ENCODE measurements at regions not wholly inside any gene's neighbourhood (a gene's known extent, or its start where the extent isn't known, plus 50 kb on each side); places are given as distances from the start of the nearest gene placed in this dataset.

GRCh38 chr15:70510433-70510832, 252.9 kb downstream of the UACA start:
- no peak for DNase-seq
- Histone ChIP-seq H3K4me3 (no peak overlapping the region), H3K27ac (no peak overlapping the region), H3K9me3 (no peaks in the 10 kb centered on the region), H3K36me3 (no peaks in the 10 kb centered on the region), H3K27me3 (no peaks in the 10 kb centered on the region), H3K4me1 (no peaks in the 10 kb centered on the region)
- WGBS (ENCODE audit: insufficient coverage, low coverage, low lambda C conversion rate, missing lambda C conversion rate): 78% methylated on average over 2 of the region's 2 CpGs
- ATAC-seq: no peak
- intact Hi-C loops (cut with DNase I): no loop called here
- TF ChIP-seq POLR2A (IDR thresholded peaks at IDR 0.05) (no peak), CTCF (IDR thresholded peaks at IDR 0.05) (no peak)

- Histone ChIP-seq H3K4me1 (no peaks in the 10 kb centered on the region), H3K36me3 (no peaks in the 10 kb centered on the region), H3K27me3 (no peaks in the 10 kb centered on the region), H3K9me3 (no peaks in the 10 kb centered on the region), H3K27ac (no peak overlapping the region), H3K4me3 (no peak overlapping the region)
- no peak for TF ChIP-seq CTCF (IDR thresholded peaks at IDR 0.05)
- no peak for TF ChIP-seq POLR2A (IDR thresholded peaks at IDR 0.05)
- intact Hi-C loops (cut with DNase I): no loop called here
- no peak for DNase-seq
- no peak for ATAC-seq
- WGBS (ENCODE audit: insufficient coverage, low coverage, low lambda C conversion rate, missing lambda C conversion rate): no CpG with 5 or more reads among the region's 4 CpGs
Observed at GRCh38 chr15:70509731-70510143, 253.6 kb downstream of the UACA start.

DNA sequence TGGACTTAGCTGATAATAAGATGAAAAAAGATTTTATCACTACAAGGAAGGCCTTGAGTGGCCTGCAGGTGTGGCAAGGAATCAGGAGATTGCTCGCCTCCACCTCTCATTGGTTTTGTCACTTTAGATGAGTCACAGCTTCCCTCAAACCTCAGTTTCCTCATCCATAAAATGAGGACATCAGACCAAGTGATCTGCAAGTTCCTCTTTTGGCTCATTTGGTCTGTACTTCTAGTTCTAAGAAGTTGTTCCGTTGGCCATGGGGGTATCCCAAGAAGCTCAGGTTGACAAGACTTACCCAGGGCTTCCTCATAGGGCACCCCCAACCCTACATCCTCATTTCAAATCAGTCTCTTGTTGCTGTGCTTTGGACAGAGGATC, 254.1 kb downstream of the UACA start:
- Histone ChIP-seq H3K4me1 (no peaks in the 10 kb centered on the region), H3K36me3 (no peaks in the 10 kb centered on the region), H3K27ac (no peak overlapping the region), H3K27me3 (no peaks in the 10 kb centered on the region), H3K4me3 (no peak overlapping the region), H3K9me3 (no peaks in the 10 kb centered on the region)
- DNase-seq (no peak), ATAC-seq (peak in 3 of 4 donors; percentile 9 to 18 (median 13))
- no peak for TF ChIP-seq POLR2A (IDR thresholded peaks at IDR 0.05)
- TF ChIP-seq CTCF (IDR thresholded peaks at IDR 0.05): no peak
- intact Hi-C loops (cut with DNase I): no loop called here
- WGBS (ENCODE audit: insufficient coverage, low coverage, low lambda C conversion rate, missing lambda C conversion rate): 62% methylated on average over 2 of the region's 2 CpGs

GRCh38 chr15:70508561-70509281, 254.6 kb downstream of the UACA start:
- Histone ChIP-seq H3K27me3 (no peaks in the 10 kb centered on the region), H3K9me3 (no peaks in the 10 kb centered on the region), H3K27ac (no peak overlapping the region), H3K36me3 (no peaks in the 10 kb centered on the region), H3K4me3 (no peak overlapping the region), H3K4me1 (no peaks in the 10 kb centered on the region)
- TF ChIP-seq POLR2A (IDR thresholded peaks at IDR 0.05) (no peak), CTCF (IDR thresholded peaks at IDR 0.05) (no peak)
- DNase-seq (no peak), ATAC-seq (no peak)
- intact Hi-C loops (cut with DNase I): no loop called here
- WGBS (ENCODE audit: insufficient coverage, low coverage, low lambda C conversion rate, missing lambda C conversion rate): 35% methylated on average over 4 of the region's 5 CpGs
